MM.1S (cell line): ENCODE measurements at regions not wholly inside any gene's neighbourhood (a gene's known extent, or its start where the extent isn't known, plus 50 kb on each side); places are given as distances from the start of the nearest gene placed in this dataset.

Experiments
- DNase-seq: peaks from one replicate; pipeline ENCODE4 v3.0.0-alpha.2; 2015
- H2AFZ ChIP-seq: fragments of 300-600 bp; sonication (generic); 2 replicates; pipeline ENCODE4 v1.6.0; 2016; ENCODE audit warnings: antibody characterized with exemption, low read length
- H3F3A ChIP-seq: fragments of 300-600 bp; sonication (generic); 2 replicates; pipeline ENCODE4 v1.6.1; 2016; ENCODE audit warnings: mild to moderate bottlenecking, antibody characterized with exemption, low read length, moderate library complexity, mixed read lengths; ENCODE audit not compliant: insufficient read depth
- H3K27ac ChIP-seq: fragments of 300-600 bp; sonication (generic); 2 replicates; pipeline ENCODE4 v1.5.1; 2016; ENCODE audit warnings: mild to moderate bottlenecking, low read length
- H3K27me3 ChIP-seq: fragments of 300-600 bp; sonication (generic); replicated peaks from 2 replicates; pipeline ENCODE4 v1.6.0; 2016; ENCODE audit warnings: low read length; ENCODE audit not compliant: insufficient read depth
- H3K36me3 ChIP-seq: fragments of 300-600 bp; sonication (generic); replicated peaks from 2 replicates; pipeline ENCODE4 v1.6.1; 2016; ENCODE audit warnings: mild to moderate bottlenecking, low read length, mixed read lengths; ENCODE audit not compliant: insufficient read depth
- H3K4me1 ChIP-seq: fragments of 300-600 bp; sonication (generic); 2 replicates; pipeline ENCODE4 v1.6.1; 2016; ENCODE audit warnings: low read length, mixed read lengths
- H3K4me2 ChIP-seq: fragments of 300-600 bp; sonication (generic); 2 replicates; pipeline ENCODE4 v1.6.0; 2016; ENCODE audit warnings: low read depth, low read length
- H3K4me3 ChIP-seq: fragments of 300-600 bp; sonication (generic); 2 replicates; pipeline ENCODE4 v1.5.1; 2016; ENCODE audit warnings: low read length, mixed read lengths
- H3K79me2 ChIP-seq: fragments of 300-600 bp; sonication (generic); 2 replicates; pipeline ENCODE4 v1.6.1; 2016; ENCODE audit warnings: mixed run types, low read length, mixed read lengths
- H3K9ac ChIP-seq: fragments of 300-600 bp; sonication (generic); 2 replicates; pipeline ENCODE4 v1.6.1; 2016; ENCODE audit warnings: low read length, mixed read lengths
- H3K9me2 ChIP-seq: fragments of 300-600 bp; sonication (generic); replicated peaks from 2 replicates; pipeline ENCODE4 v1.6.1; 2016; ENCODE audit warnings: mild to moderate bottlenecking, low read length, mixed read lengths; ENCODE audit not compliant: insufficient read depth
- H3K9me3 ChIP-seq: fragments of 300-600 bp; sonication (generic); replicated peaks from 2 replicates; pipeline ENCODE4 v1.6.1; 2016; ENCODE audit warnings: mild to moderate bottlenecking, low read length, mixed read lengths; ENCODE audit not compliant: insufficient read depth
- H4K20me1 ChIP-seq: fragments of 300-600 bp; sonication (generic); 2 replicates; pipeline ENCODE4 v1.6.1; 2016; ENCODE audit warnings: mild to moderate bottlenecking, low read length, moderate library complexity, mixed read lengths; ENCODE audit not compliant: insufficient read depth
- CTCF ChIP-seq: fragments of 300-600 bp; sonication (generic); IDR thresholded peaks from 2 replicates; pipeline ENCODE4 v1.5.1; 2016; ENCODE audit warnings: antibody characterized with exemption, low read length, mixed read lengths
- EZH2 ChIP-seq: fragments of 300-600 bp; sonication (generic); optimal IDR thresholded peaks from 2 replicates; pipeline ENCODE3; 2017; ENCODE audit warnings: low read depth, mild to moderate bottlenecking, antibody characterized with exemption, low read length, mixed read lengths
- EZH2phosphoT487 ChIP-seq: fragments of 300-600 bp; sonication (generic); IDR thresholded peaks from 2 replicates; pipeline ENCODE4 v1.6.1; 2018; ENCODE audit warnings: antibody characterized with exemption, low read length

DNA sequence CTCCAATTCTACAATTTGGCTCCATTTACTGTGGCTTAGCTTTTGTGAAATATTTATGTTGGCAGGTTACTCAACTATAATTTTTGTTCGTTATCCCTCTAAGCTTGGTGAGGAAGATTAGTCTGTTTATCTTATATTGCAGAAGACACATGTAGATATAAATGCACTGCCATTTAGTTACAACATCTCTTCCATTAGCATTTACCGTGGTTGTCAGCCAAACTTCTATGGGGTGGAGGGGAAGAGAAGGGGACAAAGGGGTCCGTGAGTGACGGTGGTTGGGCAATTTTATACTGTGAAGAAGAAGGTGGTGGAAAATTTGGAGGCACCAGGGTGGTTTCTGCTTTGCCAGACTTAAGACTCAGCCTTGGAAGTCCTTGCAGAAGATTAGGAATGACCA lies 117.6 kb upstream of the CXCR4 start:
- H3K9me3 ChIP-seq = no peaks in the 10 kb centered on the region
- no peak overlapping the region for H3K4me3 ChIP-seq
- DNase-seq = no peak
- H3K79me2 ChIP-seq = no peaks in the 10 kb centered on the region
- no peaks in the 10 kb centered on the region for H3K9me2 ChIP-seq
- no peaks in the 10 kb centered on the region for H3K36me3 ChIP-seq
- no peaks in the 10 kb centered on the region for H3F3A ChIP-seq
- no peak overlapping the region for H2AFZ ChIP-seq
- TF ChIP-seq CTCF (no peak), EZH2 (no peak), EZH2phosphoT487 (no peak)
- no peak overlapping the region for H3K27ac ChIP-seq
- H3K4me1 ChIP-seq = peaks cover 19% of the 10 kb centered on the region
- H3K27me3 ChIP-seq = no peaks in the 10 kb centered on the region
- no peaks in the 10 kb centered on the region for H4K20me1 ChIP-seq
- H3K4me2 ChIP-seq = no peak overlapping the region
- H3K9ac ChIP-seq = no peak overlapping the region

DNA sequence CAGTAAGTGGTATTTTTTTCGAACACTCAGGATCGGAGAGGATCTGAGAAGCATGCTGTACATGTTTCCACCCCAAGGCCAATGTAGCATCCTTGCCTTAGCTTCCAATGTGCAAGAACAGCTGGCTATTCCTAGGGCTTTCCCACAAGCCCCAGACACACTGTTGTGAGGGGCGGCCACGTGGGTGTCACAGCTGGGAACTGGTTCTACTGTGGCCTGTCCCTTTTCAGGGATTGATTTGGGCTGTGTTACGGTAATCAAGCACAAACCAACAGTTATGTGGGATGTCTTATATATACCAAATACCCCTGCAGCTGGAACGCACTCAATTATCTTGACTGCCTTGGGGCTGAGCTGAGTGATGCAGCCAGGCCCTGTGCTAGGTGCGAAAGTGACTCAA lies 116.3 kb upstream of the CXCR4 start:
- TF ChIP-seq CTCF (no peak), EZH2 (no peak)
- Histone ChIP-seq H3K9me2 (no peaks in the 10 kb centered on the region), H3K4me2 (no peak overlapping the region), H2AFZ (no peak overlapping the region), H3K36me3 (no peaks in the 10 kb centered on the region), H4K20me1 (no peaks in the 10 kb centered on the region), H3K4me1 (peaks cover 16% of the 10 kb centered on the region), H3K4me3 (no peak overlapping the region), H3K27ac (no peak overlapping the region), H3K27me3 (no peaks in the 10 kb centered on the region), H3K79me2 (no peaks in the 10 kb centered on the region), H3K9me3 (no peaks in the 10 kb centered on the region), H3K9ac (no peak overlapping the region), H3F3A (no peaks in the 10 kb centered on the region)
- no peak for DNase-seq

DNA sequence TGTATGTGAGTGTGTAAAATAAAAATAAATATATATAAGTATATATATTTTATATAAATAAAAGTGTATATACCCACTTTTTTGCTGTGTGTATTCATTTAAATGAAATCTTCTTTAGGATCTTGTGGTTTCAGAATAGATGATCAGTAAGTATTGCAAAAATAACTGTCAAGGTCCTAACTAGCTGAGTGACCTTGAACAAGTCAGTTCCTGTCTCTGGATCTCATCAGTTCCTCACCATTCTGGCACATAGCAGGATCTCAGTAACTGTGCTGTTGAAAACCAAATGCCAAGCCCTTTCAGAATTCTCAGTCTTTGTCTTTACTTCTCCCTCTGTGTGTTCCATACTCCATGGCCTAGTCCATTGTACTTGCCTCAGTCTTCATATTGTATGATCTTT lies 115.3 kb upstream of the CXCR4 start:
- H3K27me3 ChIP-seq = no peaks in the 10 kb centered on the region
- no peaks in the 10 kb centered on the region for H4K20me1 ChIP-seq
- H3K27ac ChIP-seq = no peak overlapping the region
- H3K4me2 ChIP-seq = no peak overlapping the region
- H3K9ac ChIP-seq = no peak overlapping the region
- no peak overlapping the region for H3K4me3 ChIP-seq
- H2AFZ ChIP-seq = no peak overlapping the region
- peaks cover 9% of the 10 kb centered on the region for H3K4me1 ChIP-seq
- no peak for TF ChIP-seq EZH2
- TF ChIP-seq CTCF = no peak
- TF ChIP-seq EZH2phosphoT487 = no peak
- DNase-seq = no peak
- no peaks in the 10 kb centered on the region for H3K9me2 ChIP-seq
- H3K9me3 ChIP-seq = no peaks in the 10 kb centered on the region
- no peaks in the 10 kb centered on the region for H3K36me3 ChIP-seq
- no peaks in the 10 kb centered on the region for H3K79me2 ChIP-seq
- no peaks in the 10 kb centered on the region for H3F3A ChIP-seq
